ENCODE measurements at regions not wholly inside any gene's neighbourhood (a gene's known extent, or its start where the extent isn't known, plus 50 kb on each side); places are given as distances from the start of the nearest gene placed in this dataset.

DNA sequence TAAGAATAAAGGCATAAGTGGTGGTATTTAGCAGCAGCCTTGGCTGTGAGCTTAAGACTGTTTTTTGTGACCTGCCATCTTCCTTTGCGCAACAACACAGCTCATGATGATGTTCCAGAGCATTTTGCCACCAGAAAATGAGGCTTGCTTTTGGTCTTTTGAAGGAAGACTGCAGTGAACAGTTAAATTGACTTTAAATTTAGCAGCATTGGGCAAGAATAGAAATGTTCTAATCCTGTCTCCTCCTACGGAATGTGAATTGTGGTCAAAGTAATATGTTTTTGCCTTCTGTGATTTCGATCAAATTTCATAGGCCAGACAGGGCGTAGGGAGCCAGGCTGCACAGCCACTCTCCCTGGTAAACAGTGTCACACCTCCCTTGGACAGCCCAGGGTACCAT lies 460.7 kb upstream of the RASGRP1 start:
- H3K4me2 ChIP-seq (ENCODE audit: low read length), result no peak overlapping the region
- no peak overlapping the region for H3K9ac ChIP-seq (ENCODE audit: low read length)
- no peak for TF ChIP-seq EP300 (conservative IDR thresholded peaks at IDR 0.05; ENCODE audit: poor library complexity, severe bottlenecking)
- no peak for TF ChIP-seq POLR2AphosphoS5 (IDR thresholded peaks at IDR 0.05)
- TF ChIP-seq EZH2 (IDR thresholded peaks at IDR 0.05; ENCODE audit: borderline replicate concordance, insufficient read depth, low read length, poor library complexity, severe bottlenecking), result no peak
- TF ChIP-seq TAF1 (IDR thresholded peaks at IDR 0.05; ENCODE audit: low read depth), result no peak
- H3K27ac ChIP-seq (ENCODE audit: low read length), result no peak overlapping the region
- no peaks in the 10 kb centered on the region for H3F3A ChIP-seq (ENCODE audit: insufficient read depth, low read length, poor library complexity, severe bottlenecking)
- no peak overlapping the region for H3K4me3 ChIP-seq (ENCODE audit: low read length)
- no peaks in the 10 kb centered on the region for H3K27me3 ChIP-seq (ENCODE audit: insufficient read depth, low read depth, low read length)
- no peaks in the 10 kb centered on the region for H3K9me3 ChIP-seq (ENCODE audit: low read length)
- no peaks in the 10 kb centered on the region for H3K36me3 ChIP-seq (ENCODE audit: insufficient read depth, low read length)
- no peaks in the 10 kb centered on the region for H3K79me2 ChIP-seq (replicated peaks; ENCODE audit: insufficient read depth, low read length)
- H2AFZ ChIP-seq (ENCODE audit: low read depth, low read length), result no peak overlapping the region
- H3K9me2 ChIP-seq (ENCODE audit: insufficient read depth, low read length), result no peaks in the 10 kb centered on the region
- H4K20me1 ChIP-seq (ENCODE audit: insufficient read depth), result no peaks in the 10 kb centered on the region

DNA sequence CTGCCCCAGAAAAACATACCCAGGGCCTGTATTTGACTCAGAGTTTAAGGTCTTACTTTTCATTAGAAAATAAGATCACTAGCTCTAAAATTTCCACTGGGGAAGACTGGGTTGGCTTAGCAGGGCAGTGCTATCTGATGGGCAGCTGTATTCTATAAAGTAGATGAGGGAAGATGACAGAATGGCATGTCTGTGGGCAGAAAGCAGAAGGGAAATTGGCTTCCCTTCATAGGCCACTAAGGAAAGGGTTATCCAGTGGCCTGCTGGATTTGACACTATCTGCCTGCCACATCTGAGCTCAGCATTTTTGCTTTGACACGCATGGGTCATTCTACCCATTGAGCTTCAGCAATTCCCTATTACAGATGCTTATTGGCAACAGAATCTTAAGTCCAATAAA lies 461.3 kb upstream of the RASGRP1 start:
- H3K4me3 ChIP-seq (ENCODE audit: low read length), result no peak overlapping the region
- no peaks in the 10 kb centered on the region for H3K79me2 ChIP-seq (replicated peaks; ENCODE audit: insufficient read depth, low read length)
- no peaks in the 10 kb centered on the region for H3F3A ChIP-seq (ENCODE audit: insufficient read depth, low read length, poor library complexity, severe bottlenecking)
- no peak for TF ChIP-seq EZH2 (IDR thresholded peaks at IDR 0.05; ENCODE audit: borderline replicate concordance, insufficient read depth, low read length, poor library complexity, severe bottlenecking)
- no peak for TF ChIP-seq MXI1 (conservative IDR thresholded peaks at IDR 0.05; ENCODE audit: poor library complexity, severe bottlenecking)
- no peak for TF ChIP-seq RAD21 (conservative IDR thresholded peaks at IDR 0.05)
- no peak for TF ChIP-seq TAF1 (IDR thresholded peaks at IDR 0.05; ENCODE audit: low read depth)
- TF ChIP-seq, protein P1, sequence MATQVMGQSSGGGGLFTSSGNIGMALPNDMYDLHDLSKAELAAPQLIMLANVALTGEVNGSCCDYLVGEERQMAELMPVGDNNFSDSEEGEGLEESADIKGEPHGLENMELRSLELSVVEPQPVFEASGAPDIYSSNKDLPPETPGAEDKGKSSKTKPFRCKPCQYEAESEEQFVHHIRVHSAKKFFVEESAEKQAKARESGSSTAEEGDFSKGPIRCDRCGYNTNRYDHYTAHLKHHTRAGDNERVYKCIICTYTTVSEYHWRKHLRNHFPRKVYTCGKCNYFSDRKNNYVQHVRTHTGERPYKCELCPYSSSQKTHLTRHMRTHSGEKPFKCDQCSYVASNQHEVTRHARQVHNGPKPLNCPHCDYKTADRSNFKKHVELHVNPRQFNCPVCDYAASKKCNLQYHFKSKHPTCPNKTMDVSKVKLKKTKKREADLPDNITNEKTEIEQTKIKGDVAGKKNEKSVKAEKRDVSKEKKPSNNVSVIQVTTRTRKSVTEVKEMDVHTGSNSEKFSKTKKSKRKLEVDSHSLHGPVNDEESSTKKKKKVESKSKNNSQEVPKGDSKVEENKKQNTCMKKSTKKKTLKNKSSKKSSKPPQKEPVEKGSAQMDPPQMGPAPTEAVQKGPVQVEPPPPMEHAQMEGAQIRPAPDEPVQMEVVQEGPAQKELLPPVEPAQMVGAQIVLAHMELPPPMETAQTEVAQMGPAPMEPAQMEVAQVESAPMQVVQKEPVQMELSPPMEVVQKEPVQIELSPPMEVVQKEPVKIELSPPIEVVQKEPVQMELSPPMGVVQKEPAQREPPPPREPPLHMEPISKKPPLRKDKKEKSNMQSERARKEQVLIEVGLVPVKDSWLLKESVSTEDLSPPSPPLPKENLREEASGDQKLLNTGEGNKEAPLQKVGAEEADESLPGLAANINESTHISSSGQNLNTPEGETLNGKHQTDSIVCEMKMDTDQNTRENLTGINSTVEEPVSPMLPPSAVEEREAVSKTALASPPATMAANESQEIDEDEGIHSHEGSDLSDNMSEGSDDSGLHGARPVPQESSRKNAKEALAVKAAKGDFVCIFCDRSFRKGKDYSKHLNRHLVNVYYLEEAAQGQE (IDR thresholded peaks at IDR 0.05; ENCODE audit: borderline replicate concordance), result no peak
- no peak for TF ChIP-seq EP300 (conservative IDR thresholded peaks at IDR 0.05; ENCODE audit: poor library complexity, severe bottlenecking)
- TF ChIP-seq SMC3 (conservative IDR thresholded peaks at IDR 0.05; ENCODE audit: poor library complexity), result no peak
- TF ChIP-seq, protein P2, sequence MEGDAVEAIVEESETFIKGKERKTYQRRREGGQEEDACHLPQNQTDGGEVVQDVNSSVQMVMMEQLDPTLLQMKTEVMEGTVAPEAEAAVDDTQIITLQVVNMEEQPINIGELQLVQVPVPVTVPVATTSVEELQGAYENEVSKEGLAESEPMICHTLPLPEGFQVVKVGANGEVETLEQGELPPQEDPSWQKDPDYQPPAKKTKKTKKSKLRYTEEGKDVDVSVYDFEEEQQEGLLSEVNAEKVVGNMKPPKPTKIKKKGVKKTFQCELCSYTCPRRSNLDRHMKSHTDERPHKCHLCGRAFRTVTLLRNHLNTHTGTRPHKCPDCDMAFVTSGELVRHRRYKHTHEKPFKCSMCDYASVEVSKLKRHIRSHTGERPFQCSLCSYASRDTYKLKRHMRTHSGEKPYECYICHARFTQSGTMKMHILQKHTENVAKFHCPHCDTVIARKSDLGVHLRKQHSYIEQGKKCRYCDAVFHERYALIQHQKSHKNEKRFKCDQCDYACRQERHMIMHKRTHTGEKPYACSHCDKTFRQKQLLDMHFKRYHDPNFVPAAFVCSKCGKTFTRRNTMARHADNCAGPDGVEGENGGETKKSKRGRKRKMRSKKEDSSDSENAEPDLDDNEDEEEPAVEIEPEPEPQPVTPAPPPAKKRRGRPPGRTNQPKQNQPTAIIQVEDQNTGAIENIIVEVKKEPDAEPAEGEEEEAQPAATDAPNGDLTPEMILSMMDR (IDR thresholded peaks at IDR 0.05; ENCODE audit: poor library complexity, severe bottlenecking), result no peak
- no peak for TF ChIP-seq POLR2AphosphoS5 (IDR thresholded peaks at IDR 0.05)
- no peak overlapping the region for H3K27ac ChIP-seq (ENCODE audit: low read length)
- H3K9ac ChIP-seq (ENCODE audit: low read length), result no peak overlapping the region
- no peaks in the 10 kb centered on the region for H3K27me3 ChIP-seq (ENCODE audit: insufficient read depth, low read depth, low read length)
- H2AFZ ChIP-seq (ENCODE audit: low read depth, low read length), result no peak overlapping the region
- no peak overlapping the region for H3K4me2 ChIP-seq (ENCODE audit: low read length)
- H3K9me2 ChIP-seq (ENCODE audit: insufficient read depth, low read length), result no peaks in the 10 kb centered on the region
- H3K9me3 ChIP-seq (ENCODE audit: low read length), result no peaks in the 10 kb centered on the region
- H4K20me1 ChIP-seq (ENCODE audit: insufficient read depth), result no peaks in the 10 kb centered on the region
- H3K36me3 ChIP-seq (ENCODE audit: insufficient read depth, low read length), result no peaks in the 10 kb centered on the region
